ENCODE measurements at regions not wholly inside any gene's neighbourhood (a gene's known extent, or its start where the extent isn't known, plus 50 kb on each side); places are given as distances from the start of the nearest gene placed in this dataset.

GRCh38 chr2:120867290-120868241, 131.9 kb downstream of the GLI2 start:
- DNase-seq = no peak

GRCh38 chr2:120868366-120868765, 132.7 kb downstream of the GLI2 start:
- DNase-seq = no peak

- no peak for DNase-seq
Measured at GRCh38 chr2:120869036-120869729, 133.5 kb downstream of the GLI2 start.

DNA sequence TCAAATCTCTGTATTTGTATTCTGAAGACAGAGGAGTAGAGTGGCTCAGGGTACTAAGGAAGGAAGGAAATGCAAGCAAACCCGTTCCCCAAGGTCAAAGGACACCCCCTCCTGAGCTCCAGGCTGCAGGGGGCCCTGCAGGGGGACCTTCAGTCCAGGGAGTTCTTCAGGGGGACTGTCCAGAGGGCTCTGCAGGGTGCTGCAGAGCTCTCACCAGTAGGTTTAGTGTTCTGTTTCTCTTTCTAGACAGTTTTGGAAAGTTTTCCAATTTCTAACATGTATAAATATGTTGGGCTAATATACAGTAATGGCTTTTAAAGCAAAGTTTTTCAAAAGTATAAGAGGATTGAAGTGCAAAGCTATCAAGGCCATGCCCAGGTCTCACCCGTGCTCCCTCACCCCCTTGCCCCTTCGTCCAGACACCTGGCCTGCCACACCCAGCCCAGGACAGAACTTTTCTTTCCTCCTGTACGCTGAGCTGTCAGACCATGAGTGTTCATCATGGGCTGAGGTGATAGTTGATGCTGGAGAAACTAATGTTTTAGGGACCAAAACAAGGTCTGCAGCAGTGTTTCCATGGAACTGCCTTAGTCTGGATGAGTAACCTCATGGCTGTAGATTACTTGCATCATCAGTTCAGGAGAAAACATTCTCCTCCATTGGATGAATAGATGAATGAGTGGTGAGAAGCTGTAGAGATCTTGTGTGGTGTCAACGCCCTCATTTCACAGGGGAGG, 134.2 kb downstream of the GLI2 start:
- no peak for DNase-seq

- DNase-seq = no peak
Measured at GRCh38 chr2:120870467-120870788, 134.8 kb downstream of the GLI2 start.

DNA sequence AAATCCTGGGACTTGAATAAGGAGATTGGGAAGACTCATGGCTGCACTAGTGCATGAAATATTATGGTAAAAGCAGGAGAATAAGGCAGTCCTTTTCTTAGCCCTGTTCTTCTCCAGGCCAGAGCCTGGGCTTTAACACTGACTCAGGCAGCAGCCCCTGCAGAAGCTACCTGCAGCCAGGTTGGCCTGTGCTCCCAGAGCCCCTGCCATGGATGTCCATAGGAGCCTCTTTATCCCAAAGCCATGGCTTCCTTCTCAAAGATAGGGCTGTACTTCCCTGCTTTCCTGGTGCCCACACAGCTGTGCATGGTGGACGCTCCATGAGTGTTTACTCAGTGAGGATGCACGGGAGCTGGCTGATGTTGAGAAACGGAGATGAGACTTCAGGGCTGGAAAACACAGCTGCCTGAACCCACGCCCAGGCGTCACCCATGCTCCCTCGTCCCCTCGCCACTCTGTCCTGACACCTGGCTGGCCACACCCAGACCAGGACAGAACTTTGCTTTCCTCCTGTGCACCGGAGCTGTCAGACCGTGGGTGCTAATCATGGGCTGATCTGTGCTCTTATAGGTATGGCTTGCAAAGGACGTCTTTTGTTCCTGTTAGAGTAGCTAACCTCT, 135.5 kb downstream of the GLI2 start:
- DNase-seq = no peak

- no peak for DNase-seq
Measured at GRCh38 chr2:120871881-120872620, 136.4 kb downstream of the GLI2 start.

GRCh38 chr2:120873958-120874887, 138.6 kb downstream of the GLI2 start:
- DNase-seq = no peak

DNA sequence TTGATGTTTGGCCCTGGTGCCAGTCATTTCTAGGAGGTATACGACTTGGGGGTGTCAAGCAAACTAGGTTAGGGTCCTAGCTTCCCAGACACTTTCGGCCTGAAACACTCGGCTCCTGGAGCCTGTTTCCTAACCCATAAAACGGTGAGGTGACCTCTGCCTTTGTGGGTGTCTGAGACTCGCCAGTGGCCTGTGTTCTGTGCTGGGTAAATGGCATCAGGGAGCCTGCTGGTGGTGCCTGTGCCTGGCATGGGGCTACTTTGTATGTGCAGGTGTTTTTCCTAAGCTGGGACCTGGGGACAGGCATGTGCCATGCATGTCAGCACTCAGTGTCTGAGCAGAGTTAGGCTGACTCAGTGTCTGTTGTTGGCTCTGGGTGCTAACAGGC, 139.2 kb downstream of the GLI2 start:
- no peak for DNase-seq

- no peak for DNase-seq
Measured at GRCh38 chr2:120875431-120875830, 139.8 kb downstream of the GLI2 start.

GRCh38 chr2:120876526-120877280, 141.0 kb downstream of the GLI2 start:
- no peak for DNase-seq

GRCh38 chr2:120877409-120877808, 141.7 kb downstream of the GLI2 start:
- DNase-seq = no peak

DNA sequence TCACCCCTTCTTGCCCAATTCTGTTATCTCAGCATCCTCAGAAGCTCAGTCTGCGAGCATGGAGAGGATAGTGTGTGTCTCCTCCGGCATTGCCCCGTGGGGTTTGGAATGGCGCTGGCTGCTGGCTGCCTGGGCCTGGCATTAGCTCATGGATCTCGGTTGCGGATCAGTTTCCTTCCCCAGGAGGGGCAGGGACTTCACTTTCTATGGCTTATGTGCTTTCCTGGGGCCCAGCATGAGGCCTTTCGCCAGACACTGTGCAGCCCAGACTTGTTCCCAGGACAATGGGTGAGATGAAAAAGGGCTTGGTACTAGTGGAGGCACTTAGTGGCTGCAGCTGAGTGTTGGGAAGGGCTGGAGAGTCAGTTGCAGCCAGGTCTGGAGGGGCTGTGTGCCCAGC, 143.3 kb downstream of the GLI2 start:
- DNase-seq = no peak

GRCh38 chr2:120879431-120880295, 144.0 kb downstream of the GLI2 start:
- peak; percentile 67 for DNase-seq

DNA sequence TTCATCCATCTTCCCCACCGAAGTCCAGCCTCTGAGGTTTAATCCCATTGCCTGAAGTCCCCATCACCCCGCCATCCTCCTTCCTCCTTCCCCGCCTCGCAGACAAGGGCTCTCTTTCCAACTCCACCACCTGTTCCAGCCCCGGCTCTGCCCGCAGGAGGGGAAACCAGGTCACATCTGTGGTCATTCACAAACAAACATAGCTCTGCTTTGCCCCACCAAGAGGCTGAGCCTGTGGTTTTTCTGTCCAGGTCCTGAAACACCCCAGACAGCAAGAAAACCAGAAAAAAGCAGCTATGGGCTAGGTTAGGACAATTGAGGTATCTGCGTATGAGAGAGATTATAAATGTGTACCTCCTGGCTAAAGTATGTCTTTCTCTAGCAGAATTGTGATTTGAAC, 144.7 kb downstream of the GLI2 start:
- no peak for DNase-seq

GRCh38 chr2:120881981-120882788, 146.5 kb downstream of the GLI2 start:
- DNase-seq = no peak

DNA sequence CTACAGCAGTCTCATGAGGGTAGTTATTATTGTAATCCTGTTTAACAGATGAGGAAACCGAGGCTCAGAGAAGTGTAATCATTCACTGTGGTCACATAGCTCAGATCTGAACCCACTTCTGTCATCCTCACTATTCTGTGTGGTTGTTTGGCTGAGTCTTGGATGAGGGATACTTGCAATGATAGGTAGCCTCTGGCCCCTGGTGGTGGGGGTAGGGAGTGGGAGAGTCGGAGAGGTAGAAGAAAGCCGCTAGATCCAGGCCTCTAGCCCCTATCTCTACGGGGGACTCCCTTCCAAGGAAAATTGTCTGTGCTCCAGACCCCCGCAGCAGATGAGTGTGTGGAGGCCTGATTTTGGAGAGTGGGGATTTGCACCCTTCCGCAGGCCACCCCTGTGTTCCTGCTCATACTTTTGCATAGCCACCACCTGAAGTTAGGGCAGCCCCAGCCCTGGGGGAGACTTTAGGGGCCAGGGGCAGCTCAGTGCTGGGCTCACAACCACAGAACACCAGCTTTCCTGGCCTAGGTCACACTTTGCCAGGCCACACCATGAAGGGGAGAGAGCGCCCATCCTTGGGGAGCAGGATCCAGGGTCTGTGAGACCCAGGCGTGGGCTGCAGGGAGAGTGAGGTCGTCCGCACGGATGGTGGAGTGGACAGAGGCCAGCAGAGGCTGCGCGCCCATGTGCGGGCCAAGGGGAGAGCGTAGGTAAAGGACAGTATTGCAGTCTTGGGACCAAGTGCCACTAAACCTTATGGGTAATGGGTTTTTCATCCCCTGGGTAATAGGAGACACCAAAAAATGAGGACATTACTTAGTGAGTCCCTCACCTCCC, 148.2 kb downstream of the GLI2 start:
- DNase-seq = no peak
